HEK293 (cell line): ENCODE measurements at regions not wholly inside any gene's neighbourhood (a gene's known extent, or its start where the extent isn't known, plus 50 kb on each side); places are given as distances from the start of the nearest gene placed in this dataset.

Experiments
- CTCF ChIA-PET: fragments of 350-600 bp; formaldehyde crosslinking; extraction: SDS; loops from one replicate; lab custom pipeline; 2021; ENCODE audit warnings: antibody characterized with exemption; lab: Yijun Ruan, JAX
- POLR2A ChIA-PET: fragments of 300-600 bp; formaldehyde crosslinking; extraction: SDS; loops from one replicate; lab custom pipeline; 2020; ENCODE audit warnings: antibody characterized with exemption, inconsistent platforms; lab: Yijun Ruan, JAX
- H3K27ac ChIP-seq: fragments of 200-500 bp; sonication (Bioruptor generic); 2 replicates; pipeline ENCODE4 v1.5.1; 2014; ENCODE audit warnings: low read depth, low read length, control low read depth, inconsistent platforms; ENCODE audit errors: extremely low read depth
- H3K36me3 ChIP-seq, 2 experiments: fragments of 200-500 bp in 1 of 2; sonication (Bioruptor generic) in 1 of 2; 1 replicate in 1 of 2; 2 replicates in 1 of 2; pipeline ENCODE4 v1.5.1; 2014 to 2017; ENCODE audit warnings: inconsistent platforms in 2 of 2, low read length in 2 of 2; ENCODE audit not compliant: control insufficient read depth in 2 of 2, insufficient read depth in 1 of 2
- H3K4me1 ChIP-seq: fragments of 200-500 bp; sonication (Bioruptor generic); 2 replicates; pipeline ENCODE4 v1.5.1; 2014; ENCODE audit warnings: mild to moderate bottlenecking, low read length, inconsistent platforms; ENCODE audit not compliant: control insufficient read depth, insufficient read depth
- H3K4me3 ChIP-seq: 2 replicates; pipeline ENCODE4 v1.5.1; 2011; ENCODE audit warnings: low read depth, mild to moderate bottlenecking, control low read depth, low read length, moderate library complexity
- H3K9me3 ChIP-seq: fragments of 200-500 bp; sonication (Bioruptor generic); 2 replicates; pipeline ENCODE4 v1.5.1; 2014; ENCODE audit warnings: low read depth, low read length, inconsistent platforms; ENCODE audit not compliant: control insufficient read depth, insufficient read depth
- BCL6B ChIP-seq: fragments of 450-650 bp; formaldehyde crosslinking; IDR thresholded peaks from 2 replicates; pipeline ENCODE4 v1.5.1; 2017; ENCODE audit warnings: missing biosample characterization, missing genetic modification characterization
- EGR2 ChIP-seq: fragments of 450-650 bp; formaldehyde crosslinking; IDR thresholded peaks from 2 replicates; pipeline ENCODE4 v1.5.1; 2016; ENCODE audit warnings: low read depth, missing biosample characterization, missing genetic modification characterization
- GLIS1 ChIP-seq: fragments of 450-650 bp; formaldehyde crosslinking; IDR thresholded peaks from 2 replicates; pipeline ENCODE4 v1.5.1; 2016; ENCODE audit warnings: missing biosample characterization, missing genetic modification characterization
- KLF10 ChIP-seq: fragments of 450-650 bp; IDR thresholded peaks from 2 replicates; pipeline ENCODE4 v1.5.1; 2018; ENCODE audit warnings: missing biosample characterization, mild to moderate bottlenecking, missing genetic modification characterization
- MYNN ChIP-seq: fragments of 450-650 bp; formaldehyde crosslinking; IDR thresholded peaks from 2 replicates; pipeline ENCODE4 v1.5.1; 2016; ENCODE audit warnings: missing biosample characterization, missing genetic modification characterization, borderline replicate concordance
- PBX3 ChIP-seq: sonication (generic); formaldehyde crosslinking; IDR thresholded peaks from 2 replicates; pipeline ENCODE4 v1.8.1; 2022; ENCODE audit warnings: mild to moderate bottlenecking, moderate library complexity, missing genetic modification reagents
- SCRT1 ChIP-seq: fragments of 450-650 bp; formaldehyde crosslinking; IDR thresholded peaks from 2 replicates; pipeline ENCODE4 v1.5.1; 2016; ENCODE audit warnings: missing biosample characterization, missing genetic modification characterization, borderline replicate concordance
- ZBTB7A ChIP-seq: fragments of 450-650 bp; formaldehyde crosslinking; IDR thresholded peaks from 2 replicates; pipeline ENCODE4 v1.5.1; 2016; ENCODE audit warnings: low read depth, missing biosample characterization, missing genetic modification characterization
- ZNF121 ChIP-seq: fragments of 450-650 bp; formaldehyde crosslinking; IDR thresholded peaks from 2 replicates; pipeline ENCODE4 v1.5.1; 2016; ENCODE audit warnings: missing biosample characterization, missing genetic modification characterization
- ZNF133 ChIP-seq: fragments of 450-650 bp; formaldehyde crosslinking; IDR thresholded peaks from 2 replicates; pipeline ENCODE4 v1.5.1; 2016; ENCODE audit warnings: missing biosample characterization, missing genetic modification characterization
- ZNF19 ChIP-seq: fragments of 450-650 bp; formaldehyde crosslinking; IDR thresholded peaks from 2 replicates; pipeline ENCODE4; 2016; ENCODE audit warnings: missing biosample characterization, missing genetic modification characterization, low read depth
- ZNF202 ChIP-seq: fragments of 450-650 bp; formaldehyde crosslinking; IDR thresholded peaks from 2 replicates; pipeline ENCODE4 v1.5.1; 2016; ENCODE audit warnings: missing biosample characterization, missing genetic modification characterization, borderline replicate concordance
- ZNF223 ChIP-seq: fragments of 450-650 bp; formaldehyde crosslinking; IDR thresholded peaks from 2 replicates; pipeline ENCODE4 v1.5.1; 2016; ENCODE audit warnings: missing biosample characterization, missing genetic modification characterization
- ZNF266 ChIP-seq: fragments of 450-650 bp; formaldehyde crosslinking; IDR thresholded peaks from 2 replicates; pipeline ENCODE4 v1.5.1; 2016; ENCODE audit warnings: missing biosample characterization, missing genetic modification characterization, low read depth
- ZNF449 ChIP-seq: fragments of 450-650 bp; formaldehyde crosslinking; IDR thresholded peaks from 2 replicates; pipeline ENCODE4 v1.5.1; 2017; ENCODE audit warnings: missing biosample characterization, mild to moderate bottlenecking, missing genetic modification characterization, moderate library complexity
- ZNF513 ChIP-seq: fragments of 450-650 bp; IDR thresholded peaks from 2 replicates; pipeline ENCODE4 v1.5.1; 2018; ENCODE audit warnings: missing biosample characterization, missing genetic modification characterization
- ZNF544 ChIP-seq: fragments of 450-650 bp; formaldehyde crosslinking; IDR thresholded peaks from 2 replicates; pipeline ENCODE4 v1.5.0; 2017; ENCODE audit warnings: missing biosample characterization, missing genetic modification characterization
- ZNF585B ChIP-seq: fragments of 450-650 bp; formaldehyde crosslinking; IDR thresholded peaks from 2 replicates; pipeline ENCODE4 v1.5.1; 2016; ENCODE audit warnings: missing biosample characterization, missing genetic modification characterization
- ZNF621 ChIP-seq: fragments of 450-650 bp; formaldehyde crosslinking; IDR thresholded peaks from 2 replicates; pipeline ENCODE4 v1.5.1; 2017; ENCODE audit warnings: missing biosample characterization, missing genetic modification characterization
- ZNF654 ChIP-seq: fragments of 450-650 bp; formaldehyde crosslinking; IDR thresholded peaks from 2 replicates; pipeline ENCODE4 v1.5.1; 2016; ENCODE audit warnings: low read depth, missing biosample characterization, missing genetic modification characterization
- ZNF701 ChIP-seq: fragments of 450-650 bp; formaldehyde crosslinking; IDR thresholded peaks from 2 replicates; pipeline ENCODE4 v1.5.1; 2016; ENCODE audit warnings: missing biosample characterization, missing genetic modification characterization
- ZNF707 ChIP-seq: fragments of 450-650 bp; formaldehyde crosslinking; IDR thresholded peaks from 2 replicates; pipeline ENCODE4 v1.5.1; 2016; ENCODE audit warnings: missing biosample characterization, missing genetic modification characterization
- ZSCAN16 ChIP-seq: fragments of 450-650 bp; formaldehyde crosslinking; IDR thresholded peaks from 2 replicates; pipeline ENCODE4 v1.5.1; 2016; ENCODE audit warnings: missing biosample characterization, missing genetic modification characterization

- no peak for TF ChIP-seq BCL6B
- no peak for TF ChIP-seq ZNF513 (tag by site-specific recombination)
- no peak for TF ChIP-seq ZNF707
- TF ChIP-seq EGR2 (tag by site-specific recombination) = no peak
- TF ChIP-seq SCRT1 (tag by site-specific recombination) = no peak
- TF ChIP-seq ZNF223 (tag by site-specific recombination) = no peak
- TF ChIP-seq ZNF266 (tag by site-specific recombination) = no peak
- no peak for TF ChIP-seq ZNF585B (tag by site-specific recombination)
These were observed 106.2 kb downstream of the TMCO5A start (continued) for GRCh38 chr15:38040615-38041014.

- Histone ChIP-seq H3K4me3 (no peak overlapping the region), H3K4me1 (no peaks in the 10 kb centered on the region), H3K9me3 (no peaks in the 10 kb centered on the region), H3K36me3 (no peaks in the 10 kb centered on the region), H3K27ac (no peak overlapping the region)
- ChIA-PET POLR2A (no interaction called here), CTCF (interaction anchor here (1.0 to 1.1 kb wide), 2 partner anchors 39 to 349 kb away, joined by 3 read pairs; no protein-coding TSS in a partner anchor)
- TF ChIP-seq ZNF202 (tag by site-specific recombination) = no peak
- no peak for TF ChIP-seq ZBTB7A
- TF ChIP-seq ZNF449 (tag by site-specific recombination) = no peak
- no peak for TF ChIP-seq ZNF121
- TF ChIP-seq ZNF19 (tag by site-specific recombination) = no peak
- TF ChIP-seq ZSCAN16 = no peak
- no peak for TF ChIP-seq ZNF654 (tag by site-specific recombination)
- TF ChIP-seq ZNF621 (tag by site-specific recombination) = no peak
- TF ChIP-seq MYNN (tag by site-specific recombination) = no peak
- TF ChIP-seq ZNF701 (tag by site-specific recombination) = no peak
- no peak for TF ChIP-seq ZNF544 (tag by site-specific recombination)
- no peak for TF ChIP-seq PBX3
- TF ChIP-seq KLF10 (tag by site-specific recombination) = no peak
- TF ChIP-seq ZNF133 (tag by site-specific recombination) = no peak
- no peak for TF ChIP-seq GLIS1 (tag by site-specific recombination)
These were observed 107.1 kb downstream of the TMCO5A start for GRCh38 chr15:38041576-38041975.
